IMR-90 (cell line): ENCODE measurements at regions not wholly inside any gene's neighbourhood (a gene's known extent, or its start where the extent isn't known, plus 50 kb on each side); places are given as distances from the start of the nearest gene placed in this dataset.

Experiments
- ATAC-seq: fragments of 200-7000 bp; cut with Tn5 transposase; 2 replicates; pipeline ENCODE4 v1.9.1; 2020; ENCODE audit warnings: low read depth, mild to moderate bottlenecking, moderate library complexity
- BruUV-seq: library from RNA; stranded (reverse); fragments of 400-500 nt; replicated peaks from 2 replicates; lab custom pipeline; 2021; lab: Mats Ljungman, UMichigan
- CTCF ChIA-PET: fragments of 300-600 bp; formaldehyde crosslinking; extraction: SDS; loops from one replicate; lab custom pipeline; 2021; ENCODE audit warnings: antibody characterized with exemption; lab: Yijun Ruan, JAX
- POLR2A ChIA-PET: fragments of 300-600 bp; sonication (Branson Sonifier 250); formaldehyde crosslinking; loops from one replicate; lab custom pipeline; 2022; ENCODE audit warnings: antibody characterized with exemption; ENCODE audit not compliant: unreplicated experiment; lab: Charles Lee
- DNase-seq: peaks from one replicate; pipeline ENCODE4 v3.0.0; 2013
- H2AFZ ChIP-seq: replicated peaks from 2 replicates; pipeline ENCODE3; 2013; ENCODE audit warnings: low read length, mild to moderate bottlenecking; ENCODE audit not compliant: poor library complexity
- H2AK5ac ChIP-seq: 2 replicates; pipeline ENCODE4 v1.6.1; 2013; ENCODE audit warnings: low read depth, low read length, inconsistent platforms
- H2AK9ac ChIP-seq: replicated peaks from 2 replicates; pipeline ENCODE3; 2013; ENCODE audit warnings: mild to moderate bottlenecking, low read depth, low read length, moderate library complexity; ENCODE audit not compliant: poor library complexity
- H2BK120ac ChIP-seq: 2 replicates; pipeline ENCODE4 v1.6.1; 2013; ENCODE audit warnings: low read depth, low read length, inconsistent platforms
- H2BK15ac ChIP-seq: 3 replicates; pipeline ENCODE4 v1.6.1; 2013; ENCODE audit warnings: low read depth, low read length, inconsistent platforms
- H2BK20ac ChIP-seq: 2 replicates; pipeline ENCODE4 v1.6.1; 2013; ENCODE audit warnings: low read depth, mild to moderate bottlenecking, inconsistent platforms, low read length, moderate library complexity
- H2BK5ac ChIP-seq: 2 replicates; pipeline ENCODE4 v1.6.1; 2013; ENCODE audit warnings: mild to moderate bottlenecking, low read depth, low read length, inconsistent platforms; ENCODE audit not compliant: poor library complexity, severe bottlenecking
- H3K14ac ChIP-seq: replicated peaks from 2 replicates; pipeline ENCODE4 v1.6.1; 2013; ENCODE audit warnings: low read depth, low read length, inconsistent platforms
- H3K18ac ChIP-seq: 2 replicates; pipeline ENCODE4 v1.6.1; 2013; ENCODE audit warnings: low read depth, low read length, control low read depth
- H3K23ac ChIP-seq: 2 replicates; pipeline ENCODE4 v1.6.1; 2013; ENCODE audit warnings: low read depth, low read length, inconsistent platforms
- H3K27ac ChIP-seq: 2 replicates; pipeline ENCODE4 v1.5.1; 2013; ENCODE audit warnings: mild to moderate bottlenecking, control low read depth, low read length; ENCODE audit not compliant: insufficient read depth
- H3K27me3 ChIP-seq: 2 replicates; pipeline ENCODE4 v1.6.1; 2013; ENCODE audit warnings: low read length; ENCODE audit not compliant: control insufficient read depth, insufficient read depth
- H3K36me3 ChIP-seq: 2 replicates; pipeline ENCODE4 v1.6.1; 2013; ENCODE audit warnings: low read length, mixed read lengths; ENCODE audit not compliant: control insufficient read depth, insufficient read depth
- H3K4ac ChIP-seq: 2 replicates; pipeline ENCODE4 v1.6.1; 2013; ENCODE audit warnings: low read depth, low read length, inconsistent platforms
- H3K4me1 ChIP-seq: 2 replicates; pipeline ENCODE4 v1.6.1; 2013; ENCODE audit warnings: low read length, mixed read lengths; ENCODE audit not compliant: control insufficient read depth, insufficient read depth
- H3K4me2 ChIP-seq: 2 replicates; pipeline ENCODE4 v1.6.1; 2013; ENCODE audit warnings: low read depth, mild to moderate bottlenecking, control low read depth, low read length, moderate library complexity
- H3K4me3 ChIP-seq: 2 replicates; pipeline ENCODE4 v1.5.1; 2013; ENCODE audit warnings: low read depth, mild to moderate bottlenecking, control low read depth, low read length, moderate library complexity; ENCODE audit not compliant: insufficient read depth
- H3K56ac ChIP-seq: 2 replicates; pipeline ENCODE4 v1.6.1; 2013; ENCODE audit warnings: low read length, inconsistent platforms; ENCODE audit not compliant: insufficient read depth; ENCODE audit errors: extremely low read depth
- H3K79me1 ChIP-seq, 2 experiments: 2 replicates each; pipeline ENCODE4 v1.6.1; 2013; ENCODE audit warnings: low read length in 2 of 2, inconsistent platforms in 1 of 2, low read depth in 1 of 2
- H3K9ac ChIP-seq: 2 replicates; pipeline ENCODE4 v1.6.1; 2013; ENCODE audit warnings: low read depth, low read length, control low read depth
- H3K9me1 ChIP-seq: 2 replicates; pipeline ENCODE4 v1.6.1; 2013; ENCODE audit warnings: low read length, inconsistent platforms; ENCODE audit not compliant: insufficient read depth
- H3K9me3 ChIP-seq: 2 replicates; pipeline ENCODE4 v1.6.1; 2013; ENCODE audit warnings: low read length; ENCODE audit not compliant: control insufficient read depth, insufficient read depth
- H4K20me1 ChIP-seq: 2 replicates; pipeline ENCODE4 v1.6.1; 2013; ENCODE audit warnings: low read length, inconsistent platforms; ENCODE audit not compliant: insufficient read depth
- H4K5ac ChIP-seq: 2 replicates; pipeline ENCODE4 v1.6.1; 2013; ENCODE audit warnings: mild to moderate bottlenecking, low read depth, low read length, control low read depth
- H4K8ac ChIP-seq, 2 experiments: 2 replicates each; pipeline ENCODE4 v1.6.1; 2013; ENCODE audit warnings: low read depth in 2 of 2, low read length in 2 of 2, control low read depth in 1 of 2, inconsistent platforms in 1 of 2
- H4K91ac ChIP-seq: 2 replicates; pipeline ENCODE4 v1.6.1; 2013; ENCODE audit warnings: low read depth, low read length, inconsistent platforms; ENCODE audit not compliant: insufficient read depth
- BHLHE40 ChIP-seq: fragments of 150-350 bp; IDR thresholded peaks from 2 replicates; pipeline ENCODE4 v1.6.1; 2016; ENCODE audit warnings: mild to moderate bottlenecking, low read depth, low read length
- CEBPB ChIP-seq: IDR thresholded peaks from 2 replicates; pipeline ENCODE4 v1.6.1; 2012; ENCODE audit warnings: low read depth, low read length, improper control_type of control experiment
- CHD1 ChIP-seq: IDR thresholded peaks from 2 replicates; pipeline ENCODE4 v1.6.1; 2012; ENCODE audit warnings: low read depth, low read length, improper control_type of control experiment
- CTCF ChIP-seq: conservative IDR thresholded peaks from 2 replicates; pipeline ENCODE4 v1.5.1; 2012; ENCODE audit warnings: mild to moderate bottlenecking, low read depth, low read length, improper control_type of control experiment
- FOS ChIP-seq: fragments of 150-350 bp; IDR thresholded peaks from 2 replicates; pipeline ENCODE4 v1.6.1; 2016; ENCODE audit warnings: low read depth, low read length
- MAFK ChIP-seq: IDR thresholded peaks from 2 replicates; pipeline ENCODE4 v1.6.1; 2012; ENCODE audit warnings: low read depth, low read length, improper control_type of control experiment
- MAZ ChIP-seq: IDR thresholded peaks from 2 replicates; pipeline ENCODE4 v1.6.1; 2012; ENCODE audit warnings: low read depth, mild to moderate bottlenecking, low read length, improper control_type of control experiment, moderate library complexity, borderline replicate concordance
- MXI1 ChIP-seq: IDR thresholded peaks from 2 replicates; pipeline ENCODE4 v1.6.1; 2012; ENCODE audit warnings: low read depth, mild to moderate bottlenecking, low read length, moderate library complexity, borderline replicate concordance
- NFE2L2 ChIP-seq: fragments of 150-350 bp; IDR thresholded peaks from 2 replicates; pipeline ENCODE4 v1.6.1; 2016; ENCODE audit warnings: low read depth, mild to moderate bottlenecking, low read length
- POLR2A ChIP-seq: IDR thresholded peaks from 2 replicates; pipeline ENCODE4 v1.6.1; 2012; ENCODE audit warnings: mild to moderate bottlenecking, low read depth, low read length
- RAD21 ChIP-seq: IDR thresholded peaks from 2 replicates; pipeline ENCODE4 v1.6.1; 2012; ENCODE audit warnings: low read length, improper control_type of control experiment
- RCOR1 ChIP-seq: IDR thresholded peaks from 2 replicates; pipeline ENCODE4 v1.6.1; 2012; ENCODE audit warnings: mild to moderate bottlenecking, low read length, improper control_type of control experiment; ENCODE audit not compliant: insufficient replicate concordance
- RFX5 ChIP-seq: IDR thresholded peaks from 2 replicates; pipeline ENCODE4 v1.8.0; 2012; ENCODE audit warnings: low read depth, mild to moderate bottlenecking, low read length, moderate library complexity
- SMC3 ChIP-seq: fragments of 150-350 bp; IDR thresholded peaks from 2 replicates; pipeline ENCODE4 v1.6.1; 2016; ENCODE audit warnings: low read depth, mild to moderate bottlenecking, antibody characterized with exemption, low read length, moderate library complexity
- WGBS, 2 experiments: methylation state at CpG; one replicate each; pipeline versions ENCODE4 v1.1.5 to v1.1.7; 2013; ENCODE audit warnings: missing lambda C conversion rate in 2 of 2; ENCODE audit not compliant: insufficient read length in 1 of 2; ENCODE audit errors: extremely low coverage in 2 of 2; 5-methylcytosine and 5-hydroxymethylcytosine counted together
- dilution Hi-C: fragments of 300-500 bp; cut with HindIII; formaldehyde crosslinking; loops from one replicate; pipeline ENCODE4 v1.14.3; 2018; ENCODE audit warnings: low sequenced_read_pairs; ENCODE audit not compliant: unreplicated experiment
- in situ Hi-C: fragments of 300-500 bp; cut with MboI; formaldehyde crosslinking; loops from 3 replicates; pipeline ENCODE4 v1.14.3; 2019; ENCODE audit warnings: low sequenced_read_pairs, inconsistent platforms, mixed read lengths
- intact Hi-C: fragments of 100-400 bp; cut with micrococcal nuclease; formaldehyde crosslinking; loops from 2 replicates; pipeline ENCODE4 v1.10.0; 2022
- TF ChIP-seq, protein P1 (sequence below): fragments of 150-350 bp; IDR thresholded peaks from 2 replicates; pipeline ENCODE4 v1.6.1; 2017; ENCODE audit warnings: mild to moderate bottlenecking, antibody characterized with exemption, low read length, low read depth
- TF ChIP-seq, protein P2 (sequence below): fragments of 150-350 bp; IDR thresholded peaks from 2 replicates; pipeline ENCODE4 v1.6.1; 2016; ENCODE audit warnings: low read depth, mild to moderate bottlenecking, low read length, moderate library complexity, borderline replicate concordance

DNA sequence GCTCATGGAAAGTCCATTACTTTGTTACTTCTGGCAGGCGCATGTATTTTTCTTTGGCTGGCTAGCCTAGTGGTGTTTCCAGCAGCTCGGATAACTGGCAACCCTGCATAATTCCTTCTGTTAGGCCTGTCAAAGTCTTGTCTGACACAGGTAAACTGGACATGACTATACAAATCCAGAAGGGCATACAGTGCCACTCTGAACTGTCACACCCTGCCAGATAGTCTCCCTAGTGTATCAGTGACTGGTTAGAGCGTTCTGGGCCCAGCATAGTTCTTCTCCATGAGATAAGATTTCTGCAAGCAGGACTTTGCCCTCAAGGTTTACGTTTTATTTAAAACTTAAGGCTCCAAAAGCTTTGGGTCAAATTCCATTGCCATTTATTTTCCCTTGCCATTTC is 177.7 kb upstream of the GORAB start:
- H2BK5ac ChIP-seq: no peak overlapping the region
- no peak overlapping the region for H3K4me3 ChIP-seq
- intact Hi-C loops: no loop called here
- no peak overlapping the region for H2BK15ac ChIP-seq
- H3K14ac ChIP-seq: no peak overlapping the region
- H2BK20ac ChIP-seq: no peak overlapping the region
- DNase-seq (no peak), ATAC-seq (no peak)
- no peak overlapping the region for H2AK5ac ChIP-seq
- H4K8ac ChIP-seq: no peak overlapping the region
- dilution Hi-C loops: no loop called here
- no peaks in the 10 kb centered on the region for H3K9me3 ChIP-seq
- no peaks in the 10 kb centered on the region for H3K4me1 ChIP-seq
- H3K79me1 ChIP-seq: no peaks in the 10 kb centered on the region
- no peak overlapping the region for H3K27ac ChIP-seq
- no peak overlapping the region for H3K18ac ChIP-seq
- ChIA-PET POLR2A (no interaction called here), CTCF (no interaction called here)
- H3K23ac ChIP-seq: no peak overlapping the region
- in situ Hi-C loops: no loop called here
- H3K9ac ChIP-seq: no peak overlapping the region
- no peak overlapping the region for H4K91ac ChIP-seq
- TF ChIP-seq RCOR1: no peak
- TF ChIP-seq, protein P1, sequence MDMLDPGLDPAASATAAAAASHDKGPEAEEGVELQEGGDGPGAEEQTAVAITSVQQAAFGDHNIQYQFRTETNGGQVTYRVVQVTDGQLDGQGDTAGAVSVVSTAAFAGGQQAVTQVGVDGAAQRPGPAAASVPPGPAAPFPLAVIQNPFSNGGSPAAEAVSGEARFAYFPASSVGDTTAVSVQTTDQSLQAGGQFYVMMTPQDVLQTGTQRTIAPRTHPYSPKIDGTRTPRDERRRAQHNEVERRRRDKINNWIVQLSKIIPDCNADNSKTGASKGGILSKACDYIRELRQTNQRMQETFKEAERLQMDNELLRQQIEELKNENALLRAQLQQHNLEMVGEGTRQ: no peak
- TF ChIP-seq CEBPB: no peak
- TF ChIP-seq, protein P2, sequence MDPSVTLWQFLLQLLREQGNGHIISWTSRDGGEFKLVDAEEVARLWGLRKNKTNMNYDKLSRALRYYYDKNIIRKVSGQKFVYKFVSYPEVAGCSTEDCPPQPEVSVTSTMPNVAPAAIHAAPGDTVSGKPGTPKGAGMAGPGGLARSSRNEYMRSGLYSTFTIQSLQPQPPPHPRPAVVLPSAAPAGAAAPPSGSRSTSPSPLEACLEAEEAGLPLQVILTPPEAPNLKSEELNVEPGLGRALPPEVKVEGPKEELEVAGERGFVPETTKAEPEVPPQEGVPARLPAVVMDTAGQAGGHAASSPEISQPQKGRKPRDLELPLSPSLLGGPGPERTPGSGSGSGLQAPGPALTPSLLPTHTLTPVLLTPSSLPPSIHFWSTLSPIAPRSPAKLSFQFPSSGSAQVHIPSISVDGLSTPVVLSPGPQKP: no peak
- no peak for TF ChIP-seq RFX5
- no peak for TF ChIP-seq NFE2L2
- TF ChIP-seq CTCF: no peak
- no peak for TF ChIP-seq MAZ
- TF ChIP-seq BHLHE40: no peak
- no peak for TF ChIP-seq SMC3
- no peak for TF ChIP-seq FOS
- no peak for TF ChIP-seq POLR2A
- no peak for TF ChIP-seq MAFK
- no peak for TF ChIP-seq MXI1
- TF ChIP-seq CHD1: no peak
- TF ChIP-seq RAD21: no peak
- H3K36me3 ChIP-seq: no peaks in the 10 kb centered on the region
- no peak overlapping the region for H3K56ac ChIP-seq
- H3K4me2 ChIP-seq: no peak overlapping the region
- H3K4ac ChIP-seq: no peak overlapping the region
- H2BK120ac ChIP-seq: no peak overlapping the region
- H2AK9ac ChIP-seq: no peak overlapping the region
- no peak overlapping the region for H4K5ac ChIP-seq
- H4K20me1 ChIP-seq: no peaks in the 10 kb centered on the region
- no peaks in the 10 kb centered on the region for H3K27me3 ChIP-seq
- no peak overlapping the region for H2AFZ ChIP-seq
- 53% methylated on average over 3 of the region's 4 CpGs; no CpG with 5 or more reads in 1 of the 2 experiments for WGBS, 2 experiments
- no peaks in the 10 kb centered on the region for H3K9me1 ChIP-seq
- BruUV-seq: no TSS peak
